ENCODE measurements at regions not wholly inside any gene's neighbourhood (a gene's known extent, or its start where the extent isn't known, plus 50 kb on each side); places are given as distances from the start of the nearest gene placed in this dataset.
"Not testable (repeated sequence)": the region's sequence is repeated elsewhere in the genome, so short reads cannot be mapped to it uniquely, and the experiment has no call there.

DNA sequence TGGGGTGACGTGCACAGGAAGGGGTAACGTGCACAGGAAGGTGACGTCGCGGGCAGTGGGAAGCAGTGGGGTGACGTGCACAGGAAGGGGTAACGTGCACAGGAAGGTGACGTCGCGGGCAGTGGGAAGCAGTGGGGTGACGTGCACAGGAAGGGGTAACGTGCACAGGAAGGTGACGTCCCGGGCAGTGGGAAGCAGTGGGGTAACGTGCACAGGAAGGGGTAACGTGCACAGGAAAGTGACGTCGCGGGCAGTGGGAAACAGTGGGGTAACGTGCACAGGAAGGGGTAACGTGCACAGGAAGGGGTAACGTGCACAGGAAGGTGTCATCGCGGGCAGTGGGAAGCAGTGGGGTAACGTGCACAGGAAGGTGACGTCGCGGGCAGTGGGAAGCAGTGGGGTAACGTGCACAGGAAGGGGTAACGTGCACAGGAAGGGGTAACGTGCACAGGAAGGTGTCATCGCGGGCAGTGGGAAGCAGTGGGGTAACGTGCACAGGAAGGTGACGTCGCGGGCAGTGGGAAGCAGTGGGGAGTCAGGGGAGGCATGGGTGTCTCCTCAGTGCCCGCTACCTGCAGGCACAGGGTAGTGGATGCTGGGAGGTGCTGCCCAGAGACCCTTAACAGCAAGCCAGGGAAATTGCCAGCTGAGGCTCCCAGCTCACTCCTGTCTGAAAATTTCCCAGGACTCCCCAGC is 68.0 kb upstream of the CTBP2 start:
- TF ChIP-seq POLR2A (IDR thresholded peaks at IDR 0.05; ENCODE audit: low read length); GATA1 (IDR thresholded peaks at IDR 0.05; ENCODE audit: low read depth, low read length): not testable (repeated sequence)

All from erythroblast (primary cell).